ENCODE measurements at regions not wholly inside any gene's neighbourhood (a gene's known extent, or its start where the extent isn't known, plus 50 kb on each side); places are given as distances from the start of the nearest gene placed in this dataset.

GRCh38 chr15:93179700-93180102 is 90.7 kb upstream of the RGMA start:
- Histone ChIP-seq H3K4ac (ENCODE audit: low read depth in 1 of 2, low read length in 2 of 2) (no peak overlapping the region), H2BK120ac (ENCODE audit: low read depth, low read length) (no peak overlapping the region), H2BK12ac (ENCODE audit: low read length in 2 of 2) (no peak overlapping the region), H3K18ac (ENCODE audit: low read depth in 1 of 2, low read length in 2 of 2) (no peak overlapping the region), H2AFZ (ENCODE audit: low read depth, low read length) (no peak overlapping the region), H3K4me2 (ENCODE audit: low read length, poor library complexity, severe bottlenecking) (no peak overlapping the region), H3K4me3 (ENCODE audit: insufficient read depth in 1 of 2, low read depth in 1 of 2, low read length in 2 of 2) (no peak overlapping the region), H3K9ac (ENCODE audit: low read length) (no peak overlapping the region), H3K23ac (ENCODE audit: low read length in 2 of 2) (no peak overlapping the region), H2AK5ac (ENCODE audit: low read length, severe bottlenecking) (no peak overlapping the region), H4K91ac (ENCODE audit: low read length) (no peak overlapping the region), H3K27ac (ENCODE audit: low read length, poor library complexity, severe bottlenecking) (no peak overlapping the region), H3K27me3 (ENCODE audit: control insufficient read depth in 1 of 2, insufficient read depth in 1 of 2, low read length in 2 of 2) (peaks cover 0 to 12% of the 10 kb centered on the region in 2 experiments), H3K4me1 (ENCODE audit: control insufficient read depth, insufficient read depth, low read depth, low read length) (no peaks in the 10 kb centered on the region), H3K36me3 (ENCODE audit: control insufficient read depth in 1 of 2, insufficient read depth in 2 of 2, low read depth in 1 of 2, low read length in 2 of 2) (no peaks in the 10 kb centered on the region), H2BK5ac (ENCODE audit: low read depth, low read length, poor library complexity, severe bottlenecking) (no peak overlapping the region), H2BK15ac (ENCODE audit: low read depth, poor library complexity, severe bottlenecking) (no peak overlapping the region), H3K14ac (ENCODE audit: low read length in 2 of 2) (no peak overlapping the region), H3K9me3 (ENCODE audit: control insufficient read depth, low read length) (no peaks in the 10 kb centered on the region), H4K8ac (ENCODE audit: low read length) (no peak overlapping the region), H3K79me1 (replicated peaks; ENCODE audit: low read length, poor library complexity, severe bottlenecking) (no peaks in the 10 kb centered on the region)
- 40% methylated on average over 15 of the region's 17 CpGs for WGBS
- DNase-seq, result no peak

- H3K4ac ChIP-seq (ENCODE audit: low read depth in 1 of 2, low read length in 2 of 2), result no peak overlapping the region
- H2BK5ac ChIP-seq (ENCODE audit: low read depth, low read length, poor library complexity, severe bottlenecking), result no peak overlapping the region
- no peak overlapping the region for H2BK120ac ChIP-seq (ENCODE audit: low read depth, low read length)
- no peak overlapping the region for H3K9ac ChIP-seq (ENCODE audit: low read length)
- H3K23ac ChIP-seq (ENCODE audit: low read length in 2 of 2), result no peak overlapping the region
- no peak overlapping the region for H3K18ac ChIP-seq (ENCODE audit: low read depth in 1 of 2, low read length in 2 of 2)
- no peak overlapping the region for H2AFZ ChIP-seq (ENCODE audit: low read depth, low read length)
- H3K27me3 ChIP-seq (ENCODE audit: control insufficient read depth in 1 of 2, insufficient read depth in 1 of 2, low read length in 2 of 2), result peaks cover 0 to 12% of the 10 kb centered on the region in 2 experiments
- H3K4me1 ChIP-seq (ENCODE audit: control insufficient read depth, insufficient read depth, low read depth, low read length), result no peaks in the 10 kb centered on the region
- no peak overlapping the region for H2AK5ac ChIP-seq (ENCODE audit: low read length, severe bottlenecking)
- 74% methylated on average over 13 of the region's 15 CpGs for WGBS
- no peaks in the 10 kb centered on the region for H3K36me3 ChIP-seq (ENCODE audit: control insufficient read depth in 1 of 2, insufficient read depth in 2 of 2, low read depth in 1 of 2, low read length in 2 of 2)
- H4K91ac ChIP-seq (ENCODE audit: low read length), result no peak overlapping the region
- H3K9me3 ChIP-seq (ENCODE audit: control insufficient read depth, low read length), result no peaks in the 10 kb centered on the region
- no peak overlapping the region for H3K14ac ChIP-seq (ENCODE audit: low read length in 2 of 2)
- H3K4me2 ChIP-seq (ENCODE audit: low read length, poor library complexity, severe bottlenecking), result no peak overlapping the region
- no peaks in the 10 kb centered on the region for H3K79me1 ChIP-seq (replicated peaks; ENCODE audit: low read length, poor library complexity, severe bottlenecking)
- no peak overlapping the region for H2BK12ac ChIP-seq (ENCODE audit: low read length in 2 of 2)
- DNase-seq, result no peak
- H2BK15ac ChIP-seq (ENCODE audit: low read depth, poor library complexity, severe bottlenecking), result no peak overlapping the region
- H3K4me3 ChIP-seq (ENCODE audit: insufficient read depth in 1 of 2, low read depth in 1 of 2, low read length in 2 of 2), result no peak overlapping the region
- no peak overlapping the region for H3K27ac ChIP-seq (ENCODE audit: low read length, poor library complexity, severe bottlenecking)
- H4K8ac ChIP-seq (ENCODE audit: low read length), result no peak overlapping the region
Observed at GRCh38 chr15:93179072-93179471, 90.1 kb upstream of the RGMA start.

DNA sequence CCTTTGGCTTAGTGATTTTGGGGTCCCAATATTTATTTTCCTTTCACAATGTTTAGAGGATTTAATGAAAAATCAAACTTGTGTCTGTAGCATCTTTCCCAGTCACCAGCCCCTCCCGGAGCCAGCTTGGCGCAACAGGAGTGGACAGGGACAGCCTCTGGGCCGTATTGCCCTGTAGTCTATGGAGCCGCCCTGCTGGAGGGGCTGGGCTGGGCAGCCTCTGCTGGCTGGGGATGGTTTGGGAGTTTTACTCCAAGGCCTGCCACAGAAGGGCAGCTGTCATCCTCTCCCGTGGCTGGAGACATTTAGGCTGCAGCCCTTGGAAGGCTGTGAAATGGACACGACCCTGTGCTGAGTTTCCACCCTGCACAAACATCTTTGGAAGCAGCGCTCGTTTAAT is 89.4 kb upstream of the RGMA start:
- Histone ChIP-seq H3K27me3 (ENCODE audit: control insufficient read depth in 1 of 2, insufficient read depth in 1 of 2, low read length in 2 of 2) (peaks cover 0 to 12% of the 10 kb centered on the region in 2 experiments), H2BK120ac (ENCODE audit: low read depth, low read length) (no peak overlapping the region), H2BK5ac (ENCODE audit: low read depth, low read length, poor library complexity, severe bottlenecking) (no peak overlapping the region), H3K9ac (ENCODE audit: low read length) (no peak overlapping the region), H2BK12ac (ENCODE audit: low read length in 2 of 2) (no peak overlapping the region), H3K18ac (ENCODE audit: low read depth in 1 of 2, low read length in 2 of 2) (no peak overlapping the region), H3K23ac (ENCODE audit: low read length in 2 of 2) (no peak overlapping the region), H3K36me3 (ENCODE audit: control insufficient read depth in 1 of 2, insufficient read depth in 2 of 2, low read depth in 1 of 2, low read length in 2 of 2) (no peaks in the 10 kb centered on the region), H4K8ac (ENCODE audit: low read length) (no peak overlapping the region), H4K91ac (ENCODE audit: low read length) (peak overlapping the region; percentile 32), H3K79me1 (replicated peaks; ENCODE audit: low read length, poor library complexity, severe bottlenecking) (no peaks in the 10 kb centered on the region), H3K4ac (ENCODE audit: low read depth in 1 of 2, low read length in 2 of 2) (no peak overlapping the region), H3K14ac (ENCODE audit: low read length in 2 of 2) (no peak overlapping the region), H3K4me3 (ENCODE audit: insufficient read depth in 1 of 2, low read depth in 1 of 2, low read length in 2 of 2) (no peak overlapping the region), H3K4me1 (ENCODE audit: control insufficient read depth, insufficient read depth, low read depth, low read length) (no peaks in the 10 kb centered on the region), H2AFZ (ENCODE audit: low read depth, low read length) (no peak overlapping the region), H3K9me3 (ENCODE audit: control insufficient read depth, low read length) (no peaks in the 10 kb centered on the region), H2AK5ac (ENCODE audit: low read length, severe bottlenecking) (no peak overlapping the region), H3K4me2 (ENCODE audit: low read length, poor library complexity, severe bottlenecking) (no peak overlapping the region), H2BK15ac (ENCODE audit: low read depth, poor library complexity, severe bottlenecking) (no peak overlapping the region), H3K27ac (ENCODE audit: low read length, poor library complexity, severe bottlenecking) (no peak overlapping the region)
- no peak for DNase-seq
- WGBS, result 81% methylated on average over 8 of the region's 8 CpGs

- no peak overlapping the region for H2AFZ ChIP-seq (ENCODE audit: low read depth, low read length)
- no peak overlapping the region for H3K4me2 ChIP-seq (ENCODE audit: low read length, poor library complexity, severe bottlenecking)
- WGBS, result 63% methylated on average over 4 of the region's 4 CpGs
- H3K79me1 ChIP-seq (replicated peaks; ENCODE audit: low read length, poor library complexity, severe bottlenecking), result no peaks in the 10 kb centered on the region
- no peak overlapping the region for H4K91ac ChIP-seq (ENCODE audit: low read length)
- H3K23ac ChIP-seq (ENCODE audit: low read length in 2 of 2), result no peak overlapping the region
- H3K4me3 ChIP-seq (ENCODE audit: insufficient read depth in 1 of 2, low read depth in 1 of 2, low read length in 2 of 2), result no peak overlapping the region
- no peaks in the 10 kb centered on the region for H3K36me3 ChIP-seq (ENCODE audit: control insufficient read depth in 1 of 2, insufficient read depth in 2 of 2, low read depth in 1 of 2, low read length in 2 of 2)
- H3K27ac ChIP-seq (ENCODE audit: low read length, poor library complexity, severe bottlenecking), result no peak overlapping the region
- no peak overlapping the region for H2BK5ac ChIP-seq (ENCODE audit: low read depth, low read length, poor library complexity, severe bottlenecking)
- peaks cover 0 to 12% of the 10 kb centered on the region in 2 experiments for H3K27me3 ChIP-seq (ENCODE audit: control insufficient read depth in 1 of 2, insufficient read depth in 1 of 2, low read length in 2 of 2)
- H3K18ac ChIP-seq (ENCODE audit: low read depth in 1 of 2, low read length in 2 of 2), result no peak overlapping the region
- H3K4me1 ChIP-seq (ENCODE audit: control insufficient read depth, insufficient read depth, low read depth, low read length), result no peaks in the 10 kb centered on the region
- H3K4ac ChIP-seq (ENCODE audit: low read depth in 1 of 2, low read length in 2 of 2), result no peak overlapping the region
- H3K14ac ChIP-seq (ENCODE audit: low read length in 2 of 2), result no peak overlapping the region
- no peak overlapping the region for H4K8ac ChIP-seq (ENCODE audit: low read length)
- H2BK12ac ChIP-seq (ENCODE audit: low read length in 2 of 2), result no peak overlapping the region
- H3K9ac ChIP-seq (ENCODE audit: low read length), result no peak overlapping the region
- H2BK15ac ChIP-seq (ENCODE audit: low read depth, poor library complexity, severe bottlenecking), result no peak overlapping the region
- DNase-seq, result no peak
- no peak overlapping the region for H2AK5ac ChIP-seq (ENCODE audit: low read length, severe bottlenecking)
- H3K9me3 ChIP-seq (ENCODE audit: control insufficient read depth, low read length), result no peaks in the 10 kb centered on the region
- no peak overlapping the region for H2BK120ac ChIP-seq (ENCODE audit: low read depth, low read length)
Observed at GRCh38 chr15:93176065-93176464, 87.1 kb upstream of the RGMA start.
